HG03378 (cell line): ENCODE measurements at regions not wholly inside any gene's neighbourhood (a gene's known extent, or its start where the extent isn't known, plus 50 kb on each side); places are given as distances from the start of the nearest gene placed in this dataset.
"Not testable (repeated sequence)": the region's sequence is repeated elsewhere in the genome, so short reads cannot be mapped to it uniquely, and the experiment has no call there.

Experiments
- ATAC-seq: cut with Tn5 transposase; IDR thresholded peaks from one replicate; pipeline ENCODE4 v1.9.1; 2021; ENCODE audit warnings: mild to moderate bottlenecking, moderate library complexity; ENCODE audit not compliant: unreplicated experiment

DNA sequence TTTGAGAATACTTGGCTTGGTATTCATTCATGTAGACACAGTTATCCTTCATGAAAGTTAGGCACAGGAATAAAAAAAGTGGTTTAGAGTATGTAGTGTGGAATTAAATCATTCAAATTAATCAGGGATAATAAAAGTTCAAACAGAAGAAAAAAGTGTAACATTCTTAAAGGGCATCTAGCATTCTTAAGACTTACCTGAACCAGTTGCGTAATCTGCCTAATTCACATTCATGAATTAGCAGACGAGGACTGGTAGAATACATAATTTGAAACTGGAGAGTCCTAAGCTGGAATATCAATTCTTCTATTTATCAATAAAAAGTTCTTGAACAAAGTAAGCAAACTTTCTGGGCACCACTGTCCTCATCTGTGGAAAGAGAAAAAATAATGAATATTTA lies 157.0 kb upstream of the DEPDC1 start:
- no peak for ATAC-seq

DNA sequence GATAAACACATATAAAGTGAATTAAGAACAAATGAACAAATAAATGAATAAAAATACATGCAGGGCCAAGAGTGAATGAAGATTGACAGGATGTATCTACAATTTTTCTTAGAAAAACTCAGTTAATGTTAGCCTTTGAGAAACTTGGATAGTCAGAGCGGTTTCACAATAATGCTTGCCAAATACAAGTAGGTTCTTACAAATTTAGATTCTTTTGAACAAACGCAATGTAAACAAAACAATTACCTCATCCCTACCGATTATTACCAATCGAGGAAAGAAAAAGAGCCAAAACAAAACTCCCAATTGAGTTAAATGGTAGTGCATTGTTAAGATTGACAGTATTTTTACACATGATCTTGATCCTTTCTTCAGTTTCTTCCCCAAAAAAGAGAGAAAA lies 176.9 kb upstream of the DEPDC1 start:
- no peak for ATAC-seq

DNA sequence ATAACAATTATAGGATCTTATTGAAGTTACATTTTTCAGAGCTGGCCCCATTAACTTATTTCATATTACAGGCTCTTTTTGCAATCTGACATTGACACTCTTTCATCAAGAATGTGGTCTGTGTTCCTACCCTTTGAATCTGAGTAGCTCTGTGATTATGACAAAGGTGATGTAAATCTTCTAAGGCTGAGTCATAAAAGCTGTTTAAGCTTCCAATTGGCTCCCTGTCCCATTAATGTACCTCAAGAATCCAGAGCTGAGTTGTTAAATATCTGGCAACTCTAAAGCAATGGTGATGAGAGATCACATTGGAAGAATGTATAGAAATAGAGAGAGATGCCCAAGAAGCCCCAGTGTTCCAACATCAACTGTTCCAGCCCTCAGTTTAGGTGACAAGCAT lies 178.5 kb upstream of the DEPDC1 start:
- no peak for ATAC-seq

DNA sequence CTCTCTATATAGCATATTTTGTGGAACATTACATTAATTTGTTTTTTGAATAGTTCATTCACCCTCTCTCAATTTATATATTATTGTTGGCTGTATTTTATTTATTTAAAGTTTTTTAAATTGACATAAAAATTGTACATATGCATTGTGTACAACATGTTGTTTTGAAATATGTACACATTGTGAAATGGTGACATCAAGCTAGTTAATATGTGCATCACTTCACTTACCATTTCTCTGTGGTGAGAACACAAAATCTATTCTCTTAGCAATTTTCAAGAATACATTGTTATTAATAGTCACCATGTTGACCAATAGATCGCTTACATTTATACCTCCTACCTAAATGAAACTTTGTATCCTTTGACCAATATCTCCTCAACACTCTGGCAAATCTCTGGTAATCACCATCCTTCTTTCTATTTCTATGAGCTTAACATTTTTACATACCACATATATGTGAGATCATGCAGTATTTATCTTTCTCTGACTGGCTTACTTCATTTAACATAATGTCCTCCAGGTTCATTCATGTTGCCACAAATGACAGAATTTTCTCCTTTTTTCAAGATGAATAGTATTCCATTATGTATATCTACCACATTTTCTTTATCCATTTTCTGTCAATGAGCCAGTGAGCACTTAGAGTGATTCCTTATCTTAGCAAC lies 180.9 kb upstream of the DEPDC1 start:
- no peak for ATAC-seq

DNA sequence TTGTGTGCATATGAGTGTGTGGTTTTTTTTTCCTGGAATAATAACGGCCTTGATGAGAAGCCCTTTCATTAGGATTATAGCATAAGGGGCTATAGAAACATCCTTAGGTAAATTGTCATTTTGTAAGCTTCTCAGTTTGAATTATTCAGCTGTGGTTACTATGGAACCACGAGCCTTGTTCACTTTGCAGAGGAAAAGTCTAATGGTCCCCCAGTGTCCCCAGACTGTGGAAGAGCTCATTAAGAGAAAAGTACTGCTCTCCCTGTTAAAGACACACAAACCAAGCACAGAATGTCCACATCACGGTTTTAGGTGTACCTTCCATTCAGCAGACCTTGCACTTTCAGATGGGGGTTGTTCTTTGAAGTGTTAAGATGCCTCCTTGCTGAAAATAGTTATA lies 199.3 kb upstream of the DEPDC1 start:
- no peak for ATAC-seq

DNA sequence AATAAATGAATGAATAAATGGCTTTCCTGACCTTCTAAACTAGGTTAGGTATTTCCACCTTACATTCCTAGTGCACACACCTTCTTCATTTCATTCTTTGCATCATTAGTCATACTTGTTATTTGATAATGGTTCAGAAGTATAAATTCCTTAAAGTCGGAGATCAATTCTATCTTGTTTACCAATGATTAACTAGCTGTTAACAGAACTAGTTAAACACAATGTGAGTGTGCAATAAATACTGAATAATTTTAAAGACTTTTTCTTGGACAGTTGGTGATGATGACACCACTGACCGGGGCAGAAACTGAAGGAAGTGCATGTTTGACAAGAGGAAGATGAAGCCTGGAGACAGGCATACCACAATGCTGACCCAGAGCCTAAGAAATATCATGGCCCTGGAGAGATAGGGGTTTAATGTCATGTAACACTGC lies 207.1 kb upstream of the DEPDC1 start:
- no peak for ATAC-seq

DNA sequence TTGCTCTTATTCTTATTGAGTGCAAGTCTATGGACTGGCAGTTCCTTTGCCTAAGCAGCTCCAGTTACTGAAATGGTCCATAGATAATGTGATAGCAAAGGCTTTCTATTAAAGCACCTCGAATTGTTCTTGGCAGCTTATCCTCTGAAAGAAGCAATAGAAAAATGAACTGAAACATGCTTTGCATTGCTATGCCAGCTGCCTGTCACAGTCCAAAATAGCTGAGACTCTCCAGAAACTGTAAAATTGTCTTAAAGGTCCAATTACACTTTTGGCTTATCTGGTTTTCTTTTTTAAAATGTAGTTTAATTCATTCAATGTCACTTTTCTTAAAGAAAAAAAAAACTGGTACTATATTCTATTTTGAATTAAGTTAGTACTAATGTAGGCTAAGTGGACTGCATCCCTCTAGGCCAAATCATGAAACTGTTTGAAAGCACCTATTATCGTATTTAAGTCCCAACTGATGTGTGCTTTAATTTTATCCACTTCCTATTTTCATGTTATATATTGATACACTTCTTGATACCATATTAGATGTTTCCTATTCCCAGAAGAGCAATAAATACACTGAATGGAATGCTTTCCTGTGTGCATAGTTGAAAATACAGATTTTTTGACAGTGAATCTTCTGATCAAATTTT lies 208.0 kb upstream of the DEPDC1 start:
- no peak for ATAC-seq

DNA sequence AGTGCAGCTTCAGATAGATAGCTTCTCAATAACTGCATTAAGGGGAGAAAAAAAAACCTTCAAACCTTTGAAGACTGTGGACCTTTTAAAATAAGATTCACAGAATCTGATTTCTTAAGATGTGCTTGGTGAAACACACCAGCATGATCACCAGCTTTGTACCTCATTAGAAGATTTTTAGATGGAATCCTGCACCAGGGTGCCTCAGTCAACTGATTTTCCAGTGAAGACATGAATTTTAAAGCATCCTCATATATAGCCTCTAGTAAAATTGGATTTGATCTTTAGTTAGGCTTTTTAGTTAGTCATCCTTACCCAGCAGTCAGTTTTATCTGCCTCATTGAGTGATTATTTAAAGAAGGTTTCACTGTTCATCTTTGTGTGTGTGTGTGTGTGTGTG lies 208.6 kb upstream of the DEPDC1 start:
- no peak for ATAC-seq

DNA sequence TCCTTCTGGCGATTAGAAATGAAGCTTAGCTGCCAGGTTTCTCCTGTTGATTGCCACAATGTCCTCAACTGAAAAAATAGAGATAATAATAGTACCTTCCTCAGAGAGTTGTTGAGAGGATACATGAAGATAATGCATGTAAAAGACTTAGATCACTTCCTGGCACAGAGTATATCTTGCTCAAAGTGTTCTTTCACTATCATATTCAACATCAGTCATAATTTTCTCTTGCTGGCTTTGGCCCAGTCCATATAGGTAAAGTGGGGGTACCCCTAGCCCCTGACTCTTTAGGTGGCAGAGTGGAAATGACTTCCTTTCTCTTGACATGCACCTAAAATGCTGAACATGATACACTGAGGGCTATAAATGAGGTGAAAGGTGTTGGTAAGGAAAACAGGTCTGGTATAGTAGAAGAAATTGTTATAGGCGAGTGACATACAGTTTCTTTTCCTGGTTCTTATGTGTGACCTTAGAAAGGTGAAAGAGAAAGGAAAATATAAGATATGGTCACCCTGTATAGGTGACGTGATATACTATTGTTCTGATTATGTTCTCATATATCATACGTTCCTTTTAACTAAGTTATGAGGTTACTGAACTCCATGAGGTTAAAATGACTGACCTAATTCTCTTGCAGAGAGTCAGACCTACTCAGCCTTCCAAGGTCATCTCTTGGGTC lies 209.9 kb upstream of the DEPDC1 start:
- ATAC-seq = no peak

DNA sequence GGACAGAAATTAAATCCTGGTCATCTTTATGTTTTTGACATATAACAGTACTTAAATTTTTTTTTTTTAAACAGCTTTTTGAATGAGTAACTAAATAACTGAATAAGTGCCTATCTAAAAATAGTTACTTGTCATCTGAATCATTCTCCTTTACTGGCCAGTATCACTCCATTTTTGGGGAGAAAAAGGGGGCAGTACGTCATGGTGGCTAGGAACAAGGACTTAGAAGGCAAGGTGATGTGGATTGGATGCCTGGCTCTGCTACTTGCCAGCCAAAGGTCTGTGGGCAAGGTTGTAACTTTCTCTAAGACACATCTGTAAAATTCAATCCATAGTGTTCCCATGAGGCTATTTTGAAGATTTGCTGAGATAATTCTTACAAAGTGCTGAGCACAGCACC lies 220.4 kb upstream of the DEPDC1 start:
- no peak for ATAC-seq

DNA sequence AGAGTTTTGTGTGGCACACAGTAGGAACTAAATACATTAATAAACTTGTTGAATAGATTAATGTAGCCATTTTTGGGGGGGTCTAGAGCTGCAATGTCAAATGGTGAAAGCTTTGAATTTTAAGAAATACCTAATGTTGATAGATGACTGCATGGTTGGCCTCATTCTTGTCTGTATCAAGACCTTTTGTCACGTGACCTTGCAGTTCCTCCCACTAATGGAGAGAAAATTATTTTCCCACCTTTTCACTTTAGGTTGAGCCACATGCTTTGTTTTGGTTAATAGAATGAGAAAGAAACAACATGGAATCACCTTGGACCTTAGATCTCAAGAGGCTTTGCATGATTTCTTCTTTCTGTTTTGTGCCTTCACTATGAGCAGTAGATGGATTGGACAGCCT lies 223.6 kb upstream of the DEPDC1 start:
- no peak for ATAC-seq

DNA sequence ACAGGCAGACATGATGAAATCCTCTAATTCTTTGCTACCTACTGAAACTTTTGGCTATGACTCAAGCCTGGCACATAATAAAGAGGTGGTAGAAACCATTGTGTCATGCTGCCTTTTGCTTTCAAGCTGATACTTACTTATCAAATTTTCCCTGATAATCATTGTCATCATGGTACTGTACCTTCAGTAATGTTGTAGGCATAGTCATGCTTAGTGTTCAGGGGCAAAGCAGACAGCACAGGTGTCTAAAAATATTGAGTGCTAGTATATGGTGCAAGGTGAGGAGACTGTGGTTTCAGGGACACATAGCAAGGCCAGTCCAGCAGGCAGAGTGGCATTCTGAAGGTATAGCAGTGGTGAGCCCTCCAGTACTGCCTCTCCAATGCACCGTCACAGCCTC lies 226.9 kb upstream of the DEPDC1 start:
- no peak for ATAC-seq

DNA sequence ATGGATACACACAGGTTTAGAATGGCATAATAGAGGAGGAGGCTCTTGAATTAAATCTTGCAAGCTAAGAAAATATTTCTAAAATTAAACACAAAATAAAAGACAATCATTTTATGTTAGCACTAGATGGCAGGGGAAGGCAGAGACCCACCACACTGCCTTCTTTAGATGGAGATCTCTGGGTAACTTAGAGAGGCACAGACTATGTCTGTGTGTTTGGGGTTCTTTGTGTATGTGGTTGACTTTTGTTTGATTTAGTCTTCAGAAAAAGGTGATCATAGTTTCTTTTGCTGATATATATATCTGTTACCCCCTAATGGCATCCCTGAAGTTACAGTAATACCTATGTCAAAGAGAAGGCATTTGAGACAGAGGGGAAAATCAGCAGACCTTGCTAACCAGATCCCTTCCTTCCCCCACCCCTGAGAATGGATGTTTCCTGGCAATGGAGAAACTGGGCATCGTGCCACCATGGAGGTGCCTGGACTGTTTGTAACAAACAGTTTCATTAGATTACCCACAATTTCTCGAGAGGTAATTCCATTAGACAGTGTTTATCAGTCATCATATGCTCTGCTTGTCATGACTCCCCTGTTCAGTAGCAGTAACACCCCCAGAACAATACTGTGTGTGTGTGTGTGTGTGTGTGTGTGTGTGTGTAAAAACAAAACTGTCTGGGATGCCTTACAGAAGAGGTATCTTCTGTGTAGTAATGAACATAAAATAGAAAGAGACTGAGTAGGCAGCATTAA lies 228.3 kb upstream of the DEPDC1 start:
- ATAC-seq = no peak

DNA sequence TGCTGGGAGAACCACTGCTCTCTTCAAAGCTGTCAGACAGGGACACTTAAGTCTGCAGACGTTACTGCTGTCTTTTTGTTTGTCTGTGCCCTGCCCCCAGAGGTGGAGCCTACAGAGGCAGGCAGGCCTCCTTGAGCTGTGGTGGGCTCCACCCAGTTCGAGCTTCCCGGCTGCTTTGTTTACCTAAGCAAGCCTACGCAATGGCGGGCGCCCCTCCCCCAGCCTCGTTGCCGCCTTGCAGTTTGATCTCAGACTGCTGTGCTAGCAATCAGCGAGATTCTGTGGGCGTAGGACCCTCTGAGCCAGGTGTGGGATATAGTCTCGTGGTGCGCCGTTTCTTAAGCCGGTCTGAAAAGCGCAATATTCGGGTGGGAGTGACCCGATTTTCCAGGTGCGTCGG lies 242.6 kb upstream of the DEPDC1 start:
- not testable (repeated sequence) for ATAC-seq

DNA sequence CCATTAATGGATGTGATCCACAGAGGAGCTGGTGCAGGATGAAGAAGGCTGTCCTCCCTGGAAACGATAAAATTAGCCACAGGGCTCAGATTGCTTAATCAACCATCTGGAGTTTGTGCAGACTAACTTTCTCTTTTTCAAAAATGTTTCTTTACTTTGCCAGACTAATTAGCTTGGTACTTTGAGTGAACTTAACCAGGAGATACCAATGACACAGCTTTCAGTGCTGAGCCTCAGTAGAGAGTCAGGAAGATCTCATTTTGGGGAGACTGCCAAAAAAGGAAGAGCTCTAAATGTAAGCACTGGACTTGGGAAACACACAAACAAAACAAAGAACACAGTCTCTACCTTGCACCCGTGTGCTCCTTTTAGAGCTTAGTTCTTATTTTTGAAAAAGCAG lies 248.1 kb upstream of the DEPDC1 start:
- ATAC-seq = no peak

DNA sequence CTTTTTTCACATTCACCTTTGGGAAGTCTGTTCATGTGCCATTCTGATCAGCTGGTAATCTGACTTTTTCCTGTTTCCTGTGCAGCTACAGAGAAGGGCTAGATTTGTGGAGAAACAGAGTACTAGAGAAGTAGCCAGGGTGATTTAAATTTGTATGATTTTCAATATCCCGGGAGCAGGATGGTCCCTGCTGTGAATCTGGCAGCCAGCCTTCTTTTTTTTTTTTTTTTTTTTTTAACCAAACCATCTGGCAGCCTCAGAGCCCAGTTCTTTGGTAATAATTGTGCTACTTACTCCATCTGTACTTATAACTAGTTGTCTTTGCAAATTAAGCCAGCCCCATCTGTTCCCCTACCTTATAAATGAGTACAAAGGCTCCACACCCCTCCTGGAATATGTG lies 248.6 kb upstream of the DEPDC1 start:
- ATAC-seq = no peak

DNA sequence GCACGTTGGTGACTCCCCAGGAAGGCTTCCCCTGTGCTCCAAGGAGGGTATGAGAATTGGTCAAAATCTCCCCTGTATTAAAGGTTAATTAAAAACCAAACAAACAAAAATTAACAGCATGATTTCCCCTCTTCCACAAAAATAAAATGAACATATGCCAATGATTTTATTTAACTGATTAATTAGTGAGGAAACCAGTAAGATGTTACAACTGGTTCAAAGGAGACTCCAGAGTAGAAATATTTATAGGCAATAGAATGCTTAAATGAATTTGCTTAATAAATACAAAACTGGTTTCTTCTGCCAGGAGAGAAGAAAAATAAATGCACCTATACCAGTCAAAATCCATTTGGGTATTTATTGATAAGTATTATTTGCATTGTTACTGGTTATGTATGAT lies 249.5 kb upstream of the DEPDC1 start:
- ATAC-seq = no peak

DNA sequence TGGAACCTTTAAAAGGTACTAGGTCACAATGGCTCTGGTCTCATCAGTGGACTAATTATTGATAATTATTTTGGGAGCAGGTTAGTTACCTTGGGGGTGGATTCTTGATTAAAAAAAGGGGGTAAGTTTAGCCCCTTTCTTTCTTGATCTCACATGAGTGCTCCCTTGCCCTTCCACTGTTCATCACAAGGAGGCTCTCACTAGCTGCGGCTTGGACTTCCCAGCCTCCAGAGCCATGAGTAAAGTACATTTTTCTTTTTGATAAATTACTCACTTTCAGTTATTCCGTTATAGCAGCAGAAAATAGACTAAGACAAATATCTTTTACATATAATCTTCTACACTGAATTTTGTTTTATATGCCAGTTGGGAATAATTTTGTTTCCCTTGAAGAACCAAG lies 254.8 kb upstream of the DEPDC1 start:
- ATAC-seq = no peak

DNA sequence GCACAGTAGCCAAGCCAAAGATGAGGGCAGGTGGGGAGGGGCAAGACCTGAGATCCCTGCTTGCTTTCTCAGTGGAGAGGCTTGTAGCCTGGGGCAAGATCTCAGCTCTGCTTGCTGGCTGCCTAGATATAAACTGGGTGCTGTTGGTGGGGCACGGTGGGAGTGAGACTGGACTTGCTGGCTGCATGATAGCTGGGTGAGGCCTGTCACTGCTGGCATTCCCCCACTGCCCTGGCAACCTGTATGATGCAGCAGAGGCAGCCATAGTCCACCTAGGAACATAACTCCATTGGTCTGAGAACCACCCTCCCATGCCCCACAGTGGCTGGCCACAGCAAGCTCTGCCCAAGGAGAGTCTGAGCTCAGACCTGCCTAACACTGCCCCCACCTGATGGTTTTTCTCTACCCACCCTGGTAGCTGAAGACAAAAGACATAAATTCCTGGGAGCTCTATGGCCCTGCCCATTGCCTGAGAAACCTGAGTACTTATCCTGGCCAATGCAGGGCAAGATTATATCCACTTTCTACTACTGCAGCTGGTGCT lies 261.9 kb upstream of the DEPDC1 start:
- ATAC-seq = no peak

DNA sequence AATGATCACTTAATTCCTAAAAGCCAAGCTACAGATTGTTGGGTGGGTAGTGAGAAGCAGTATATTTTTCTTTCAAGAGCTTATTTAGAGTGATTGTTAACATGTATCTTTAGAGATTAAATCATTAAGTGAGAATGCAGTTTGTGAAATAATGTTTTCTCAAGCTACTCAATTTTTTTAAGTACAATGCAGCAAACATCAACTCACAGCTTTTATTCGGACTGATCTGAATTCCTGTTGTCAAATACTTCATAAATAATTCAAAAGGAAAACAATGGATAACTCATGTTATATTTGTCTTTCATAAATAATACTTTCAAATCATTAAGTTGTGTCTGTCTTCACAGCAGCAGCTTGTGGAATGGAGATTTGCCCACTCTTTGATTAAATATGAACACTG lies 271.1 kb upstream of the DEPDC1 start:
- no peak for ATAC-seq

DNA sequence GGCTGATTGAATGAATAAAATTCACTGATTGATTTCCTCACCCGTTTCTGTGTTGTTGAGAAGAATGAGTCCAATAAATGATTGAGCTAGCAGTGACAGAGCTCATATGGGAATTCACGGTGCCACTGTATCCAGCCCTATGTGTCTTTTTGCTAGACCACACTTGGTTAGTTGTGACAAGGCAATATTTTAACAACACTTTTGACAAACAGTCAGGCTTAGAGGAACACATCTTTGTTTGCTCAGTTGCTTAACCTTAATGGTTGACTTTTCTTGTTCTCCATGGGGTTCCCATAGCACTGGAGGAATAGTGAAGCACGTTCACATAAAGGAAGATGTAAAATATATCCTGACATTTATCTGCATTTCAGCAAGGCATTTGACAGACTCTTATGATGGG lies 273.9 kb upstream of the DEPDC1 start:
- ATAC-seq = no peak
